Superior temporal gyrus (tissue), 1 donor: ENCODE measurements at regions not wholly inside any gene's neighbourhood (a gene's known extent, or its start where the extent isn't known, plus 50 kb on each side); places are given as distances from the start of the nearest gene placed in this dataset.
"Not testable (repeated sequence)": the region's sequence is repeated elsewhere in the genome, so short reads cannot be mapped to it uniquely, and the experiment has no call there.

Source experiments
- DNase-seq: peaks from one replicate; pipeline ENCODE4 v3.0.0-alpha.2; 2016; ENCODE audit errors: extremely low spot score

GRCh38 chr3:86887876-86888275 lies 103.1 kb downstream of the VGLL3 start:
- no peak for DNase-seq

GRCh38 chr3:86880066-86880465 lies 110.9 kb downstream of the VGLL3 start:
- DNase-seq, result no peak

- not testable (repeated sequence) for DNase-seq
These were observed 114.3 kb downstream of the VGLL3 start for GRCh38 chr3:86876504-86877181.

- not testable (repeated sequence) for DNase-seq
These were observed 116.2 kb downstream of the VGLL3 start for GRCh38 chr3:86874790-86875189.

GRCh38 chr3:86869566-86869965 lies 121.4 kb downstream of the VGLL3 start:
- no peak for DNase-seq

- DNase-seq, result no peak
These were observed 123.0 kb downstream of the VGLL3 start for GRCh38 chr3:86867982-86868381.

DNA sequence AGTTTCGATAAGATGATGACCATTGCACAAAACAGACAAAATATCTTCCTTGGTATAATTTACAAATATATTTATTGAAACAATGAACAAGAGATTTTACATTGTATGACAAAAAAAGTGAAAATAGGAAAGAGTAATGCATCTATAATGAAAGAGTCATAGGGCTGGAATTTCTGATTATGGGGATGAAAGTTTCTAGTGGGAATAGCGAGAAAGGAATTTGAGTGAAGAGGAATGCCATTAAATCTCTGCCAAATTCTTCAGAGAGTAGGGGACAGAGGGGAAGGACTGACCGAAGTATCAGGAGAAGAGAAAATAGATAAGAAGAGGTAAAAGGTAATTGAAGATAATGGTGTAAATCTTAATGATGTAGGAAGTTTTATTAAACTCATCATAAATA lies 125.4 kb downstream of the VGLL3 start:
- no peak for DNase-seq

- no peak for DNase-seq
These were observed 134.2 kb downstream of the VGLL3 start for GRCh38 chr3:86856711-86857110.

GRCh38 chr3:86849991-86850390 lies 141.0 kb downstream of the VGLL3 start:
- DNase-seq, result no peak

DNA sequence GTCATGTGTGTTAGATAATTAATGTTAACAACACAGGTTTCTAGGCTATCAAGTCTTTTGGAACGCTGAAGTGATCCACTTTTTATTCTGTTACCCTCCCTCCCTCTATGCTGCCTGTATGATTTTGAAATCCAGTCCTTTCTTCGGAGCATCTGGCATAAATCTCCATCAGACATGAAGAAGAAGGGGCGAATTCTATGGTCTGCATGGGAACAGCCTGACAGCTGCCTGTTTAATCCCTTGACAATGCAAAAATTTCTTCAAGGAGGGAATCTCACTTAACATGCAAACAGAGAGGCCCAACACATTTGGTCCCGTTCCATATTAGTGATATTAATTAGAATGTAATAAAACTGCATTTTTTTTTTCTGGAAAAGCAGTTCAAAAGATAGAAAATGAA lies 145.2 kb downstream of the VGLL3 start:
- no peak for DNase-seq

DNA sequence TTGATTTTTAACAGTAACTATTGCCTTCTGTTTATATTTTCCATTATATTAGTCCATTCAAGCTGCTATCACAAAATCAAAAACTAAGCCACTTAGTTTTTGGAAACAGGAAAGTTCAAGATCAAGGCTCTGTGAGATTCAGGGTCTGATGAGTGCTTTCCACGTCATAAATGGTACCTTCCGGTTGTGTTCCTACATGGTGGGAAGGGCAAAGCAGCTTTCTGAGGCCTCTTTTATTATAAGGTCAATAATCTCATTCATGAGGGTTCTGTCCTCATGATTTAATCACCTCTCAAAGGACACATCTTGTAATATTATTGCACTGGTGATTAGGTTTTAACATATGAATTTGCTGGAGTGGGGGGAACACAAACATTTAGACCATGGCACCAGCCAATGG lies 152.0 kb downstream of the VGLL3 start:
- no peak for DNase-seq

DNA sequence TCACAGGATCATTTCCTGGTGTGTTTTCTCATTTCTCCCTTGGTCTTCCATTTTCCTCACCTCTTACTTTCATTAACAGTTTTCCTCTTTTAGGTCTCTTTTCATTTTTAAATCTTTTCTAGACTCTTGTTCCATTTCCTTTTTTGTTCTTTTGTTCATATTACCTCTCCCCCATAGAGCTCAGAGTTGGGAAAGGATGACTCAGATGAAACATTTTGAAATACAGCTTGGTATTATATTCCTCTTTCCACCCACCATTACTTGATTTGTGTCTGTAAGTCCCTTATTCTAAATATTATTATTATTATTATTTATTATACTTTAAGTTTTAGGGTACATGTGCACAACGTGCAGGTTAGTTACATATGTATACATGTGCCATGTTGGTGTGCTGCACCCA lies 153.1 kb downstream of the VGLL3 start:
- DNase-seq, result no peak

DNA sequence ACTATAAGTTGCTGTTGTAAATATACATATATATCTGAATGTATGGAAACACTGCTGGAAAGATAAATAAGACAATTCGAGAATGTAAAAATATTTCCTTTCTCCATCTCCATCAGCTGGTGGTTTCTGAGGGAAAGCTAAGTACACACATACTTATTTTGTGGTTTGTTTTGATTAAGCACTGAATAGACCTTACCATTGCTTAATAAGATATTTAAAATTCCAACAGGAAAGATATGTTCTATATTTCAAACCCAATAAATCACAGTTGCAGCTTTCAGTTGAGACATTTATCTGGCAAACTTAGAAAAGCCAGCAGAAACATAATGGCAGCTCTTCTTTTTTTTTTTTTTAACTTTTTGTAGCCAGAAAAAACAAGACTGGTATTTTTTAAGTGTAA lies 160.4 kb downstream of the VGLL3 start:
- no peak for DNase-seq

- DNase-seq, result no peak
These were observed 162.2 kb downstream of the VGLL3 start for GRCh38 chr3:86828751-86829150.

DNA sequence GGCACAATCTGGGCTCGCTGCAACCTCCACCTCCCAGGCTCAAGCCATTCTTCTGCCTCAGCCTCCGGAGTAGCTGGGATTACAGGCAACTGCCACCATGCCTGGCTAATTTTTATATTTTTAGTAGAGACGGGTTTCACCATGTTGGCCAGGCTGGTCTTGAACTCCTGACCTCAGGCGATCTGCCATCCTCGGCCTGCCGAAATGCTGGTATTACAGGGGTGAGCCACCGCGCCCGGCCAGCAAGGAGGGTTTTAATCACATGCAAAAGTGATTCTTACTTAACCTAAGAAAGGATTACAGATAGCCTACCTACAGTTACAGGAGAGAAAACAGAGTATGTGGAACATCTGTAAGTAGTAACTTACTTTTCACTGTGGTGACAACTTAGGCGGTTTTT lies 163.4 kb downstream of the VGLL3 start:
- DNase-seq, result not testable (repeated sequence)

- no peak for DNase-seq
These were observed 164.7 kb downstream of the VGLL3 start for GRCh38 chr3:86826292-86826691.

DNA sequence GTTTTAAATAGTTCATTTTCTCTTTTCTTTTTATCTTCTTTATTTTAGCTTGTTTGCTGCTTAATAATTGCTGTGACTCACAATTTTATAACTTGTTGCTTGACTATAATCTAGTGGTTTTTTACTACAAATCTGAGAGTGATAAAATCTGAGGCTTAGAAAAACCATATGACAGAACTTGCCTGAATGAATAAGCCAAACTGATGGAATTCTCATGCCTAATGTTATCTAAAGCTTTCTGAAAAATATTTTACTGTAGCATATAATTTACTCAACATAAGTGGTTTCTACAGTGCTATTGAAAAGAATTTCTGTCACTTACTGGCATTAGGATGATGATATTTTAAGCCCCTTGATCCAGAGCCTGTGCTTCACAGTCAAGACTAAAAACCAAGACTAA lies 175.1 kb downstream of the VGLL3 start:
- no peak for DNase-seq

GRCh38 chr3:86814918-86815655 lies 175.9 kb downstream of the VGLL3 start:
- no peak for DNase-seq

GRCh38 chr3:86814321-86814720 lies 176.6 kb downstream of the VGLL3 start:
- DNase-seq, result peak; percentile 83

GRCh38 chr3:86801921-86802320 lies 189.0 kb downstream of the VGLL3 start:
- DNase-seq, result no peak

DNA sequence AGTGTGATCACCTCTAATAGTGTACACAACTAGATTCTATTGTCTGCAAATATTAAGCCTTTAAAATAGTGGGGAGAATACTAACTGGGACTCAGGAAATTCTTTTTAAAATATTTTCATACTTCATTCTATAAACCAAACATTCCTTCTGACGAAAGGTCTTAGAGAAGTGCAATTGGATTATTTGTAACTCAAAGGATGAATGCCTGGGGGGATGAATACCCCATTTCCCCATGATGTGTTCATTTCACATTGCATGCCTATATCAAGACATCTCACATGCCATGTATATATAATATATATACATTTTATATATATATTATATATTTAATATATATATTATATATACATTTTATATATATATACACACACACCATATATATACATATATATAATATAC lies 189.9 kb downstream of the VGLL3 start:
- no peak for DNase-seq

DNA sequence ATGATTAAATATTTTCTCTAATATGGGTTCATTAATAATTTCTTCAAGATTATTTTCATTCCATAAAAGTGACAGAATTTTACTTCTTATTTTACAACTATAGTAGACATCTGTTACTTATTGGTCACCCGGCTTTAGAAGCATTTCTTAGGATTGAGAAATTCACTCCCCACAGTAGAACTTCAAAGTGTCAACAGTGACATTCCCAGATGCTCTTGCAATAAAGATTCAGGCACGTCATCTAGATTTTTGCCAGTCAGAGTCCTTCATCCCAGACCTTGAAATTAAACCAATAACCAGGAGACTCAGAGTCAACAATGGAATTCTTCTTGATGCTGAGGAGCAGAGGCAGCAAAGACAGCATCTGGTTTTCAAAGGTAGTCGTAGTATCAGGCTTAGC lies 190.8 kb downstream of the VGLL3 start:
- DNase-seq, result no peak

GRCh38 chr3:86797946-86798345 lies 193.0 kb downstream of the VGLL3 start:
- no peak for DNase-seq
